ENCODE measurements at regions not wholly inside any gene's neighbourhood (a gene's known extent, or its start where the extent isn't known, plus 50 kb on each side); places are given as distances from the start of the nearest gene placed in this dataset.
"Not testable (repeated sequence)": the region's sequence is repeated elsewhere in the genome, so short reads cannot be mapped to it uniquely, and the experiment has no call there.

GRCh38 chr6:15088904-15089568 is 156.8 kb upstream of the JARID2 start:
- DNase-seq, result peak; percentile 77

GRCh38 chr6:15089569-15090144 is 156.2 kb upstream of the JARID2 start:
- DNase-seq, result no peak

- DNase-seq, result peak; percentile 85
Observed at GRCh38 chr6:15090145-15090579, 155.7 kb upstream of the JARID2 start.

- DNase-seq, result no peak
Observed at GRCh38 chr6:15090745-15091384, 155.0 kb upstream of the JARID2 start.

- DNase-seq, result no peak
Observed at GRCh38 chr6:15096894-15097837, 148.7 kb upstream of the JARID2 start.

GRCh38 chr6:15101130-15101529 is 144.7 kb upstream of the JARID2 start:
- DNase-seq, result no peak

- DNase-seq, result no peak
Observed at GRCh38 chr6:15102241-15102640, 143.6 kb upstream of the JARID2 start.

GRCh38 chr6:15106958-15107643 is 138.8 kb upstream of the JARID2 start:
- DNase-seq, result no peak

GRCh38 chr6:15107644-15108382 is 138.1 kb upstream of the JARID2 start:
- no peak for DNase-seq

- no peak for DNase-seq
Observed at GRCh38 chr6:15108383-15108715, 137.5 kb upstream of the JARID2 start.

- DNase-seq, result no peak
Observed at GRCh38 chr6:15109338-15110090, 136.4 kb upstream of the JARID2 start.

GRCh38 chr6:15110726-15111354 is 135.0 kb upstream of the JARID2 start:
- no peak for DNase-seq

- DNase-seq, result not testable (repeated sequence)
Observed at GRCh38 chr6:15111576-15111975, 134.3 kb upstream of the JARID2 start.

- DNase-seq, result no peak
Observed at GRCh38 chr6:15113587-15113986, 132.3 kb upstream of the JARID2 start.

GRCh38 chr6:15114061-15114460 is 131.8 kb upstream of the JARID2 start:
- no peak for DNase-seq

- DNase-seq, result no peak
Observed at GRCh38 chr6:15116889-15117288, 129.0 kb upstream of the JARID2 start.

- no peak for DNase-seq
Observed at GRCh38 chr6:15121443-15121842, 124.4 kb upstream of the JARID2 start.

GRCh38 chr6:15121977-15122550 is 123.8 kb upstream of the JARID2 start:
- no peak for DNase-seq

- DNase-seq, result no peak
Observed at GRCh38 chr6:15129887-15130286, 116.0 kb upstream of the JARID2 start.

- DNase-seq, result no peak
Observed at GRCh38 chr6:15131234-15131633, 114.6 kb upstream of the JARID2 start.
